AG04449 (cell line): ENCODE measurements at regions not wholly inside any gene's neighbourhood (a gene's known extent, or its start where the extent isn't known, plus 50 kb on each side); places are given as distances from the start of the nearest gene placed in this dataset.

Experiments
- CTCF ChIA-PET: fragments of 350-600 bp; formaldehyde crosslinking; extraction: SDS; loops from one replicate; lab custom pipeline; 2021; ENCODE audit warnings: antibody characterized with exemption; lab: Yijun Ruan, JAX
- POLR2A ChIA-PET: fragments of 400-600, 350-600 bp; formaldehyde crosslinking; extraction: SDS; loops from one replicate; lab custom pipeline; 2020; ENCODE audit warnings: antibody characterized with exemption, inconsistent platforms; lab: Yijun Ruan, JAX
- DNase-seq: peaks from one replicate; pipeline ENCODE4 v3.0.0-alpha.2; 2010; ENCODE audit warnings: low read depth, low spot score
- H3K4me3 ChIP-seq: 2 replicates; pipeline ENCODE4 v1.5.1; 2011; ENCODE audit warnings: low read depth, mild to moderate bottlenecking, control low read depth, low read length
- TF ChIP-seq, protein P1 (sequence below): IDR thresholded peaks from one replicate; pipeline ENCODE4 v1.5.1; 2011; ENCODE audit warnings: mild to moderate bottlenecking, moderate library complexity, low read length, control low read depth, inconsistent platforms; ENCODE audit not compliant: insufficient read depth; ENCODE audit errors: missing control alignments

DNA sequence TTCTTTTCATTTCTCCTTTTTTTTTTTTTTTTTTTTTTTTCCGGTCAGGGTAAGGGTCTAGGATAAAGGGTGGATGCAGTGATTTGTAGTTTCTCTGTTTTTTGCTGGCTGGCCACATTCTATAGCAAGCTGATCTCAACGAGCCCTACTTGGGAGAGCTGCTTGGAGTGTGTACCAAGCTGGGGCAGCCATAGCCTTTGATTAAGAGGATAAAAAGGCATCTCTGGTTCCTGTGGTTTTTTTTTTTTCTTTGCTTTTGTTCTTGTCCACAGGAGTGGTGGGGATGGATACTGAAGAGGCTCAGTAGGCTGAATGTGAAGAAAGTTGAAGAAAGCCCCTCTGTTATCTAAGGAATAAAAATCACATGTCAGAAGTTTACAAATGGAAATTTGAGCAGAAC is 955.3 kb upstream of the WWC1 start:
- POLR2A ChIA-PET = no interaction called here

DNA sequence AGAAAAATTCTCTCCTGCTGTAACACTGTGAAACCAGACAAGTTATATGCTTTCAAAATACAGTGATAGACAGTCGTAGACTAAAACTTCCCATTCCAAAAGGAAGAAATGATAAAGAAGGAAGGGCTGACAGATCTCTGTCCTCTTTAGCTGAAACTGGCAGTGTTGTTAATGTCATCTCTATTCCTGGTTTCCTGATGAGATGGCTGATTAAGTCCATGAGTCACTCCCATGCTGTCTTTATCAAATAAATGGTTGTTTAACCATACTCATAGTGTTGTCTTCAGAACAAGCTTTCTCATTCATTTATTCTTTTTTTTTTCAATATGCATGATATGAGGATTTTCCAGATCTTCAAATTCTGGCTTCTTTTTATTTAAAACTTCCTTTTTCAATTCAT is 952.2 kb upstream of the WWC1 start:
- TF ChIP-seq, protein P1, sequence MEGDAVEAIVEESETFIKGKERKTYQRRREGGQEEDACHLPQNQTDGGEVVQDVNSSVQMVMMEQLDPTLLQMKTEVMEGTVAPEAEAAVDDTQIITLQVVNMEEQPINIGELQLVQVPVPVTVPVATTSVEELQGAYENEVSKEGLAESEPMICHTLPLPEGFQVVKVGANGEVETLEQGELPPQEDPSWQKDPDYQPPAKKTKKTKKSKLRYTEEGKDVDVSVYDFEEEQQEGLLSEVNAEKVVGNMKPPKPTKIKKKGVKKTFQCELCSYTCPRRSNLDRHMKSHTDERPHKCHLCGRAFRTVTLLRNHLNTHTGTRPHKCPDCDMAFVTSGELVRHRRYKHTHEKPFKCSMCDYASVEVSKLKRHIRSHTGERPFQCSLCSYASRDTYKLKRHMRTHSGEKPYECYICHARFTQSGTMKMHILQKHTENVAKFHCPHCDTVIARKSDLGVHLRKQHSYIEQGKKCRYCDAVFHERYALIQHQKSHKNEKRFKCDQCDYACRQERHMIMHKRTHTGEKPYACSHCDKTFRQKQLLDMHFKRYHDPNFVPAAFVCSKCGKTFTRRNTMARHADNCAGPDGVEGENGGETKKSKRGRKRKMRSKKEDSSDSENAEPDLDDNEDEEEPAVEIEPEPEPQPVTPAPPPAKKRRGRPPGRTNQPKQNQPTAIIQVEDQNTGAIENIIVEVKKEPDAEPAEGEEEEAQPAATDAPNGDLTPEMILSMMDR = no peak
- DNase-seq = no peak
- POLR2A ChIA-PET = no interaction called here
- H3K4me3 ChIP-seq = no peak overlapping the region
- CTCF ChIA-PET = no interaction called here

More for the DNA sequence above, 955.3 kb upstream of the WWC1 start:
- CTCF ChIA-PET = no interaction called here
- TF ChIP-seq, protein P1 = no peak
- no peak overlapping the region for H3K4me3 ChIP-seq
- DNase-seq = no peak

DNA sequence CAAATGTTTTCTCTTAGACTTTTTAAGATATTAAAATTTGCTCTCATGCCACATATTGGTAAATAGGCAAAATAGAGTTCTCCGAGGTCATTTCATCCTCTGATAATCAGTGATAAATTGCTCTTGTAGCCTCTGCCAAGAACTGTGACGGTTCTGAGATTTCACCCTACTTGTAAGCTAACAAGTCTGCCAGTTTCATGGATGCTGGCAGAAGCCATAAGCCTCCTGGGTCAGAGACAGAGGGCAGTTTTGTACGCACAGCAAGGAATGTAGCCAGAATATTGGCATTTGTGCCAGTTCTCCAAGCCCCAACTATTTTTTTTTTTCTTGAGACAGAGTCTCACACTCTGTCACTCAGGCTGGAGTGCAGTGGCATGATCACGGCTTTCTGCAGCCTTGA is 945.0 kb upstream of the WWC1 start:
- CTCF ChIA-PET = no interaction called here

DNA sequence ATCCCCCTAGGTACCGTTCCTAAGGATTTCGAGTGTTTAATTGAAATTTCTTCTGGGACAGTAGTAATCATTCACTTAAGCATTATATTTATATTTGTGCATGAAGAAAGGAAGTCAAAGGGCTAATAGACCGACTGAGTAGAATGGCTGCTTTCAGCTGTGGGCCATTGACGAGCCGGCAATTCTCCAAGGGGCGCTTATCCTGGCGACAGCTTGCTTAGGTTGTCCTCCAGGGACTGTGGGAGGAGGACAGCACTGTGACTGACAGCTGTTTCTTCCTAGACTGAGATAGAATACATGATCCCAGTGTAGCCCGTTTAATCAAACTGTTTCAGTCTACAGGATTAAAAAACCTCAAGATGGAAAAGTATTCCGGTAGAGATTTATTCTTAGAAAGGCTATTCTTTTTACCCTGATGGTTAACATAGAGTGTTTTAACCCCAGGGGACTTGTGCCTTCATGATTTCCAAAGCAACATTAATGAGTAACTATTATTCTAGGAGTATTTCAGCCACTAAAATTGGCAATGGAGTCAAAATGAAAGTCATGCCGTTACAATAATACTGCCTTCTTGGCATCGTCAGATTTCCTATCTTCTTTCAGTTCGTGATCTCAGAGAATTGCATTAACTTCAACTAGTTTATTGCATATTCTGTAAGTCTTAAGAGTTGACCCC is 943.1 kb upstream of the WWC1 start:
- TF ChIP-seq, protein P1 = no peak
- no peak overlapping the region for H3K4me3 ChIP-seq
- ChIA-PET CTCF (no interaction called here), POLR2A (no interaction called here)
- no peak for DNase-seq

More for the DNA sequence above, 945.0 kb upstream of the WWC1 start:
- TF ChIP-seq, protein P1 = no peak
- POLR2A ChIA-PET = no interaction called here
- DNase-seq = no peak
- H3K4me3 ChIP-seq = no peak overlapping the region

DNA sequence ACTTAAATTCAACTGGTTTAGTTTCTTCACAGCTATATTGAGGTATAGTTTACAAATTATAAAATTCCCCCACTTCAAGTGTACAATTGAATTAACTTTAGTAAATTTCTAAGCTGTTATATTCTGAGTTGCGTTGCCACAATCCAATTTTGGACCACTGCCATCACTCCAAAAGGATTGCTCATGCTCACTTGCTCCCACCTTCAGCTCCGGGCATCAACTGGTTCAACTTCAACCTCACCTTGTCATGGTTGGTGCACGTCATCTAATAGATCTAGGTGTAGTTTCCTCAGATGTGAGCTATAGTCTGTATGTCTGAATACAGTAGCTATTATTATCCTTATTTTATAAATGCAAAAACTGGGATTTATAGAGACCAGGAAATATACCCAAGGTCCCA is 942.5 kb upstream of the WWC1 start:
- ChIA-PET POLR2A (no interaction called here), CTCF (no interaction called here)
- DNase-seq = no peak
- no peak overlapping the region for H3K4me3 ChIP-seq
- TF ChIP-seq, protein P1 = no peak

DNA sequence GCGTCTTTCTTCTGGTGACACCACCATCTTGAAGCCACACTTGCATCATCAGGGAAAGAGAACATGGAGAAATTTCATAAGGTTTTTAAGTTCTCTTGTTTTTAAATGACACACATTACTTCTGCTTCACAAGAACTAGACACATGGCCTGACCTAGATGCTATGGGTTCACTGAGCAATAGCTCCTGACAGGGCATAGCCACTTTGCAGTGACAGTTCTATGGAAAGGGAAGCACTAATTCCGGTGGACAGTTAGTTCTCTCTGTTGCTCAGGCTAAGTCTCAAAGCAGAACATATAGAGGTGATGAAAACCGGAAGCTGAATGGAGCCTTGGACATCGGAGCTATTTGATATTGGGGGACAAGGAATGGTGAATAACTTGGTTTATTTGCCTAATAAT is 940.1 kb upstream of the WWC1 start:
- TF ChIP-seq, protein P1 = no peak
- no peak overlapping the region for H3K4me3 ChIP-seq
- DNase-seq = no peak
- CTCF ChIA-PET = no interaction called here
- POLR2A ChIA-PET = no interaction called here
